ENCODE measurements at regions not wholly inside any gene's neighbourhood (a gene's known extent, or its start where the extent isn't known, plus 50 kb on each side); places are given as distances from the start of the nearest gene placed in this dataset.
"Not testable (repeated sequence)": the region's sequence is repeated elsewhere in the genome, so short reads cannot be mapped to it uniquely, and the experiment has no call there.

DNA sequence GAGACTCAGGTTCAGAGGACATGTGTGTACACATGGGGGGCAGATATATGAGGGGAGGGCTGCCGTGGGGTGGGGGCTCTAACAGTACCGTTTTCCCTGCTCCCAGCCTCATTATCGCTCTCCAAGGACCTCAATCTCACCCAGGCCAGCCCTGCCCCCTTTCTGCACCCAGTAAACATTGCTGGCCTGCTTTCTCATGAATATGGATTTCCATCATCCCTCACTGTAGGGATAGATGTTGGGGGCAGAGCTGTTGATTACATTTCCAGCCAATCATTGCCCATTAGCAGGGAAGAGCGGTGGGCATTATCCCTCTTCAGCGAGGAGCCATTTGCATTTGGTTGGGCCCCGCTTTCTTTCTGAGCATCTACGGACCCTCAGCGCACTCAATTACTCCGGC lies 273.8 kb downstream of the RPS6KC1 start:
- no peak for DNase-seq

DNA sequence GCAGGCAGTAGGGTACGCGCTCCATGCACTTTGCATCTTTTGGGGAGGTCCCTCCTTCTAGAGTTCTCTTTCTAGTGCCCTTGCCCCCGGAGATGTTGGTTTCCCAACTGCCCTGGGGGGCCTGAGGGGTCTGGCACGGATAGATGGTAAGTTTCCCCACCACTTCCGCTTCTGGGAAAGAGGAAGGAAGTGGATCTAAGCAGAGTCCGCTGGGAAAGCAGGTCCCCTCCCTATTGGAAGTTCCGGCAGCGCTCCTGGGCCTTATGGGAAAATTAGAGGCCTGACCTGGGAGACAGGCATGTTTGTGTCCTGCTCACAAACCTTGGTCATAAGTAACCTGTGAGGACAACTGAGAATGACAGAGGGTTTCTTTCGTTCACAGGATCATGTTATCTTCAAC lies 274.4 kb downstream of the RPS6KC1 start:
- no peak for DNase-seq

DNA sequence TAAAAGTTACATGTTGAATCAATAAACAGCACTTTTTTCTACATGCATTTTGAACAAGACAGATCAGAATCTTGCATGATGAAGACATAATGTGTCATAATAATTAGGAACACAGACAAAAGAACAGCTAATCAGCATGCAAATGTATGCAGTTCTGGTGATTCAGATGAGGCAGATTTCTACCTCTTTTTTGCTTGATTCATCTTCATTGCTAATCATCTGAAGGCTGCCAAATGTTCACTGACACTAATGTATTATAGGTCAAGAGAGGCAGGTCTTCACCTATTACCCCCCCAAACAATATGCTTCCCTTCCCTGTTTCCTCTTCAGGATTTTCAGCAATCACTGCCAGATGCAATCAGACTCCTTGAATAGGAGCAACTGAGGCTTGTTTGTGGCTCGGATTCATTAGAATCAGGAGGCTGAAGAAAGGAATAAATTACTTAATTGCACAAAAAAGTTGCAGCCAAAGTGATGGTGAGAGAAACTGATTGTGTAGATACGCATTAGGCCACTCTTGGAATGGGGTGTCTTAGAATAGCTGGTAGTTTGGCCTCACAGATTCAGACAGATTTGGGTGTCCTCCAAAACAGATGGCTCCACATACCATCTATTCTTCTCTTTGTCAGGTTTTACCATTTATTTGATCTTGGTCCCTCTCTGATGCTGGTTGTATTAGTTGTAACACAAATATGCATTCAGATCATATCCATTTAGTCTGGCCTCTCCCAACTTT lies 275.4 kb downstream of the RPS6KC1 start:
- DNase-seq, result no peak

DNA sequence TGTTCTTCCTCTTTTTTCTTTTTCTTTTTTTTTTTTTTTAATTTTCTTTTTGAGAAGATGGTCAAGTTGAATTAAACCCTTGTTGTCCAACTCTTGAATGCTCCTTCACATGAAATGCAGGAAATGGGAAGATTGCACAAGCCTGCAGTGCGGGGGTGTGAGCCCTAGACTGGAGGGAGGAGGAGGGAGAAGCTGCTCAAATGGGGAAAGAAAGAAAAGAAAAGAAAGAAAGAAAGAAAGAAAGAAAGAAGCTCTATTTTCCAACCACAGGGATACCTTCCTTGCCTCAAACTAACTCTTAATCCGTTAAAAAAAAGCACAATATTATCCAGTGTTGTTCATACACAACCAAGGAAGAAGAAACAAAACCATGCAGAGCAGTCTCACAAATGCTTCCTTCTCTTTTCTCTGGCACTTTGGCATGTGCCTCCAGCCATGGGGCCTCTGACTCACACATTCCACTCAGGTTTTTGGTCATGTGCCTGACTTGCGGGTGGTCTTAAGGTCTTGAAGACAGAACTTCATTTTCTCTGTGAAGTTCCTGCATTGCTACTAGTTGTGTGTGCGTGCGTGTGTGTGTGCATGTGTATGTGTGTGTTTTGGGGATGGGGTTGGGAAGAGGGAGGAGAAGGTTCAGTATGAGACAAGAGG lies 276.1 kb downstream of the RPS6KC1 start:
- DNase-seq, result no peak

DNA sequence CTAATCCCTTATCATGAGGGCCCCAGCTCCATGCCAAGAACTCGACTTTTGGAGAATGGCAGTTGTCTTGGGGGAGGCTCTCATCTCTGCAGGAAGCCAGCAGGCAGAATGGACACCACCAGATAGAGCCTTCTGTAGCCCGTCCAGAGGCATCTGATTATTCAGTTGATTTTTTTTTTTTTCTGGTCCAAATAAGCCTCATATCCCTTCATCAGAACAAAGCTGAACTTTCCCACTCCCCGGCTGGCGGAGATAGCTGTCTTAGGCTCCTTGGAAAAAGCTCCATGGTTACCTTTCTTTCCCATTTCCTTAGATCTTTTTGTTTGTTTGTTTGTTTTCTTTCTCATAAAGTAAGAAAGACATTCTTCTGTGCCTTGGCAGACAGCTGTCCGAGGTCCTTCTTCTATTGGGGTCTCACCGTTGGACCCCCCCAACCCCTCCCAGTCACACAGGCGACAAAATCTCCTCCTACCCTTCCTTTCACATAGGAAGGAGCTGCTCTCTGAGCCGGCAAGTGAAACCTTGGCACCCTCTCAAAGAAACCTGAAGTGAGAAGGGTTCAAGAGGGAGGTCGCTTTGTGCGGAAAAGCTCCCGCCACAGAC lies 278.5 kb downstream of the RPS6KC1 start:
- no peak for DNase-seq

DNA sequence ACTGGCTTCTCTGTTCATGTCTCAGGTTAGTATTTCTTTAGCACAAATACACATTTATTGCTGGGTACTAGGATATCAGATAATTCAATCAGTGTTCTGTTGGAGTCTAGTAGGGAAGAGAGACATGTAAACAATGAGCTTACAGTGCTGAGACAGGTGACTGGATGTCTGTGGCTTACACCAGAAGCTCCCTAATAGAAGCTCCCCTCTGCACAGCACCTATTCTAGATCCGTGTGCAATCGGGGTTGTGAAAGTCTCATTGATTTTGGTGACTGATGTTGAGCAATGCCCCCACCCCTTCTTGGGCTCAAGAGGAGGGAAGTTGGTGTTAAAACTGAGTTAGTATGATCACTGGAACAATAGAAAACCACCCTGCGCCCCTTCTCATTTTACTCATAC lies 279.2 kb downstream of the RPS6KC1 start:
- no peak for DNase-seq

DNA sequence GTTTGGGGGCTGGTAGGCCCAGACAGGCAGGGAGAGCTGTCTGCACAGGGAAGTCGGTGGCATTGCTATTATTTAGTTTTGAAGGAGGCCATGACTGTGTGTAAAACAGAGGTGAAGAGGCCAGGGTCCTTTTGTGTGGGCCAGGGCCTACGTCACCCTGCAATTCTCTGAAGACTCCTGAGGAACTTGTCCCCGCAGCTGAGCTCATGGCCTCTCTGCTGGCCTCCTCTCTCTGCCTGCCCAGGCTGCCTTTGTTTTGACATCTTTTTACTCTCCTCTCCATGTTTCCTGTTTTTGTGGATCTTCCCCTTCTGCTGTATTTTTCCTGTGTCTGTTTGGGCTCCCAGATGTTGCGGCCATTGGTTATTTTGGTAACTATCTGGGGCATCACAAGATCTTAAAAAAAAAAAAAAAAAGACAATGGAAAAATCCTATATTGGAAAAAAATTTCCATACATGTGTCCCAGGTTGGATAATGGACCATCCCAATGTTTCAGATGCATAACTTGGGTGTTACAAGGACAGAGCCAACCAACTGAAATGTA lies 280.7 kb downstream of the RPS6KC1 start:
- DNase-seq, result no peak

DNA sequence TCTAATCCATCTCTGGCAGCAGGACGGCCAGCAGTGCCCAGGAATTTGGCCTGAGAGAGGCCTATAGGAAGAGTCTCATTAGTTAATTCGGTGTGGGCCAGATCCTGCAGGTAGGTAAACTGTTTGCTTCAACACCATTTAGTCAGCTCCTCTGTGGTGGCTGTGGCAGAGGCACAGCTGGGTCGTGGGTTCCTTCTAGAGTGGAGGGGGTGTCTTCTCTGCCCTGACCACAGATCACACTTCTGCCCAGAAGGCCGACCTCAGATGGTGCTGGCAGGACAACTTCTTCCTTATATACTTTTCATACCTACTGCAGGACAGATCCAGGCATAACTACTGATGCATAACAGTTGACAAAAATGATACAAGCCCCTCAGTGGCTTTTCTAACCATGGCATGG lies 281.4 kb downstream of the RPS6KC1 start:
- no peak for DNase-seq

DNA sequence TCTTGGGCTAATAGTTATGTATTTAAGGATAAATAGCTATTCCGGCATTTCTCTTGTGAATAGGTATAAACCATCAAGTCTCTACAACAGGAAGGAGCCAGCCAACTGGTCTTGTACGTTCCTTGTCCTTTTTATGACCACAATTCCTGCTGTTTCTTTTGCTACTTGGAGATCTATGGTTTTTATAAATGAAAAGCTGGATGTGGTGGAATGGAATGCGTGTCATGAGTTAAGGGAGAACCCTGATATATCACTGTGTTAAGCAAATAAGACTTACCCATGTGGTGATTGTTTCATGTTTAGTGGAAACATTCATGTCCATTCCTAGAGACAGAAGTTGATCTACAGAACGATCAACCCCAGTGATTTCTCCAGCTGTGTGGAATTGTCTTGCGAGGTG lies 282.1 kb downstream of the RPS6KC1 start:
- DNase-seq, result no peak

DNA sequence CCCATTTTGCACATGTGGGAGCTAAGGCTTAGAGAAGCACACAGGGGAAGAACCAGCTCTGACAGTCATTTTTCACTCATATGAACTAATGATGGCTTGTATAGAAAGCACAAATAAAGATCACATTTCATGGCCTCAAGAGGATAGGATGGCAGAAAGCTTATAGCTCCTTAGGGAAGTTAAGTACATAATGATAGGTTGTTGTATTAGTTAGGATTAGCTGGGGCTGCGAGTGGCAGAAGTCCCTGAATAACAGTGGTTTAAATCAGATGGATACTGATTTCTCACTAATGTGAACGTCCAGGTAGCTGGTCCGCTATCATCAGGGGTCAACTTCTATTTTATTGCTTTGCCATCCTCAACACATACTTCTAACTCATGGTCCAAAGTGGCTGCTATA lies 284.0 kb downstream of the RPS6KC1 start:
- DNase-seq, result peak; percentile 78

DNA sequence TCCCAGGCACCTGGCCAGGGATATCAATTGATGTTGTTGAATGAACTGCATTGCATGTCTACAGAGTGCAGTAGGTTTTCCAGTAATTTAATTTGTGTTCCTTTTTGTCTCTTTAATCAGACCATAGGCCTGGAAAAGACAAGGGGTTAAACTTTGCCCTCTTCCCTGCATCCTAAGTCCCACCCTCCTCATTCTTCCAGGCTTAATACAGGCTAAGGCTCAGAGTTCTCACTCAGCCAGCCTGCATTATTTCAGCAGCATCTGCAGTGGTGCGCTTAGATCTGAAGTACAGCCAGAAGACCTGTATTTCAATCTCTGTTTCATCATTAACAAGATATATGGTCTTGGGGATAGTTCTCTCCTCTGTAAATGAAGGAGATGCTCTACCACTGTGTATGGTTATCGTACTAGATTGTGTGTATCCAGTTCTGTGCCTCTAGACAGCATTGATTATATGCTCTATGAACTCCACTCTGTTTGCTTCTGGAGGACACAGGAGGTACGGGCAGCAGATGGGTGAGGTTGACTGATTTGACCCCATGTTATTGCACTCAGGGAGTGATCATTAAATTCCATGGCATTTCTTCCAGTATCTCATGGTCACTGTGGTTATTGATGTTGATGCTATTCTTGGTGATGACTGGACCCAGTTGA lies 286.1 kb downstream of the RPS6KC1 start:
- no peak for DNase-seq

DNA sequence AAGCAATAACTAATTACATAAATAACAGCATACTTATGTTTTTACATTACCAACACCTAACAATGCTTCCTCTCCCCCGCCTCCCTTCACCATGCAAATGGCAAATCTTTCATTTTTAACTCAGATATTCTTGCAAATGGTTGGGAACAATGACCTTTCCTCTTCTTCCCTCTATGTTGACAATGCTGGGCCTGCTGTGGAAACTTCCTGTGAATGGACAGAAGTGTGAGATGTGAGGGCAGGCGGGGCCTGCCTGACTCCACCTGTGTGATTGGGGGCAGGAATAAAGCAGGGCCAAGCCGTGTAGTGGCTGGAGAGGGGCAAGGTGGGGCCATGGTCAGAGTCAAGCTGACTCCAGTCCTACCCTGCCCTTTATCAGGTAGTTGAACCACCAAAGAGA lies 289.6 kb downstream of the RPS6KC1 start:
- DNase-seq, result no peak

DNA sequence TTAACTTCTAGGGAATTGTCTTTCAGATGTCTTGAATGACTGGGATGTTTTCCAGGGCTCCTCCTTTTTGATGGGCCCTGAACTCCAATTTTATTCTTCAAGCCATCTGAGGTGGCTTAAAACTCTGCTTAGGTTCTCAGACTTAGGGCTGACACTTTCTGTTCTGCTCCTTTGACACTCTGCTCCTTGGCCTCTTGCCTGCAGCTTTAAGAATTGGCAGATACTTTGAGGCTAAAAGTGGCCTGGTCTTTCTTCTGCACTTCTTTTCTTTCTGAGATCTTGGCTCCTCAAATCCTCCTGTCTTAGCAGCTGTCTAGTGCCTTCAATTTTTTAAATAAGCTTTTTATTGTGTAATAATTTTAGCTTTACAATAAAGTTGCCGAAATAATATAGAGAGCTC lies 294.6 kb downstream of the RPS6KC1 start:
- DNase-seq, result no peak

DNA sequence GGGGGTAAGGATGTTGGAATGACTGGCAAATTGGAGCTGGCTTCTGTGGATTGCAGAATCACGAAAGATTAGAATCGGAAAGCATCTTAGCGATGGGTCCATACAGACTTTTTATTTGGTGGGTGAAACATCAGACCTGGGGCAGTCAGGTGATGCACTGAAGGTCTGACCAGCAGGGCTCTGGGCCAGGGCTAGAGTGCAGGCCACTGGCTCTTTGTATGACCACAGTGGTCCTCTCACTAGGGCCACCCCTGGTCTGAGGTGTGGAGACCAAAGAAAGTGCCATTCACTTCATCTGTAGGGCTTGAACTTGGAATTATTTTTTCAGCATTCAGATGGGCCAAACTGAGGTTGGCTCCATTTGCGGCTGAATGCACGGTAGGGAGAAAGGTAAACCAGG lies 306.4 kb downstream of the RPS6KC1 start:
- no peak for DNase-seq

DNA sequence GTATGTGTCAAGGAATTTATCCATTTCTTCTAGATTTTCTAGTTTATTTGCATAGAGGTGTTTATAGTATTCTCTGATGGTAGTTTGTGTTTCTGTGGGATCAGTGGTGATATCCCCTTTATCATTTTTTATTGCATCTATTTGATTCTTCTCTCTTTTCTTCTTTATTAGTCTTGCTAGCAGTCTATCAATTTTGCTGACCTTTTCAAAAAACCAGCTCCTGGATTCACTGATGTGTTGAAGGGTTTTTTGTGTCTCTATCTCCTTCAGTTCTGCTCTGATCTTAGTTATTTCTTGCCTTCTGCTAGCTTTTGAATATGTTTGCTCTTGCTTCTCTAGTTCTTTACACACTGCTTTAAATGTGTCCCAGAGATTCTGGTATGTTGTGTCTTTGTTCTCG lies 307.3 kb downstream of the RPS6KC1 start:
- DNase-seq, result not testable (repeated sequence)

DNA sequence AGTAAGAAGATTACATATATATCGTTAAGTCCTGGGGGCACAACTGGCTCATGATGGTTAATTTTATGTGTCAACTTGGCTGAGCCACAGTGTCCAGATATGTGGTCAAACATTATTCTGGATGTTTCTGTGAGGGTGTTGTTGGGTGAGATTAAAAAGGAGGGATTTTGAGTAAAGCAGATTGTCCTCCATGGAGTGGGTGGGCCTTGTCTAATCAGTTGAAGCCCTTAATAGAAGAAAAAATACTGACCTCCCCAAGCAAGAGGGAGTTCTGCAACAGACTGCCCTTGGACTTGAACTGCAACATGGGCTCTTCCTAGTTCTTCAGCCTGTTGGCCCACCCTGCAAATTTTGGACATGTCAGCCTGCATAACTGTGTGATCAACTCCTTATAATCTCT lies 311.6 kb downstream of the RPS6KC1 start:
- DNase-seq, result no peak

DNA sequence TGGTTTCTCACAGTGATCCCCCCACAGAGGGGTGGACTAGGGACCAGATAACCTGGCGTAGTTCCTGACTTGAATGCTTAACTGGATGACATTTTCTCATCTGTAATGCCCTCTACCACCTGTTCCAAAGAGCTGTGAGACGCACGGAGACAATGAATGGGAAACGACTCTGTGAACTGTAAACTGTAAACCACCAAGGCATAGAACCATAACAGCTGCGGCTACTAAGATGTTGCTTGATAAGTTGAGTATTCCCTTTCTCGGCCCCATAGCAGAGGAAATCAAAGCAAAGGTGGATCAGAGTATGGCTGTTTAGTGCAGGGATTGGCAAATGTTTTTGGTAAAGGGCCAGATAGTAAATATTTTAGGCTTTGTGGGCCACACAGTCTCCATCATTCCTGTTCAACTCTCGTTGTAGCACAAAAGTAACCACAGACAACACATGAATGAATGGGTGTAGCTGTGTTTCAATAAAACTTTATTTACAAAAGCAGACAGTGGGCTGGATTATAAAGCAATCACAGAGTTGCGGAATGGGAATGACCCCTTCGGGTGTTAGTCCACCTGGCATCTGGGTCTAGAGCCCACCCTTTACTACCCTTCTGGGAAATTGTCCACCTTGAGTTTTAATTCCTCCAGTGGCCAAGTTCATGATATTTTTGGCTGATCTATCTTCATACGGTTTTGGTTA lies 315.2 kb downstream of the RPS6KC1 start:
- no peak for DNase-seq

DNA sequence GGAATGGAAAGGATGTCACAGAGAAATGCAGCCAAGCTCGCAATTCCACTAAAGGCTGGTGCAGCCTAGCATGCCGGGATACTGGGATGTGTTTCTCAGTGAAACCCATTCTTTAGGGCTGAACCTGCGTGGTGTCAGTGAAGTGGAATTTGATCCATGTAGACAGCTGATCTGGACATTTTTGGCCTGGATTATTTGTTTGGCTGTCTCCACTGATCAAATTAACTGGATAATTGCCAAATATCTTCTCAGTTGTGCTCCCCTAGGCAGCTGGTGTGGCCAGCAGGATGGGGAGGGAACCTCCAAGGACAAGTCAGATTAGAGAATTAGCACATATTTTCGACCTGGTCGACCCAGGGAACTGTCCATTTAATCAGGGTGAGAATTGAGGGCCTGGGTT lies 318.4 kb downstream of the RPS6KC1 start:
- no peak for DNase-seq

DNA sequence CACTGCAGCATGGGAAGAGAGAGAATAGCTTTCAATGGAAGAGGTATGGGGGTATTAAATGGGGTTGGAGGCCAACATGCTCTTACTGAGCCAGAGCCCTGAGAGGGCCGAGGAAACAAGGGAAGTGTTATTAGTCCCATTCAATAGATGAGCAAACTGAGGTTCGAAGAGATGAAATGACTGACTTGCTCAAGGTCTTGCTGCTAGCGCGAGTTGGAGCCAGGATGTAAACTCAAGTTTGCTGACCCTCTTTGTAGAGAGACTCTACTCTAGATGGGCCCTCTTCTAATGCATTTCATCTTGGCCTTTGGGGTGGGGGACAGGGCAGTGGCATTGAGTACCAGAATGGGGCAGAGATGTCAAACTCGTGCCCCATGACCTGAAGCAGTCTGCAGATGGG lies 319.5 kb downstream of the RPS6KC1 start:
- no peak for DNase-seq

DNA sequence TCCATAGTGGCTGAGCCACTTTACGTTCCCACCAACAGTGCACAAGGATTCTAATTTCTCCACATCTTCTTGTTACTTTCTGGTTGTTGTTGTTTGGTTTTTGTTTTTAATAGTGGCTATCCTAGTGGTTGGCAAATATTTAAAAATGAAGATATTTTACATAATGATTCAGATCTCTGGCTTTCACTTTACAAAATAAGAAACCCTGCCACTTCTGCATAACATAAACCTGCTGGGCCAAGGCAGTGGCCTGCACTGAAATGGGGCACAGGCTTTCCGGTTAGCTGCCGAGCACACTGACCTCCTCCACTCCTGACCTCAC lies 320.4 kb downstream of the RPS6KC1 start:
- DNase-seq, result no peak

DNA sequence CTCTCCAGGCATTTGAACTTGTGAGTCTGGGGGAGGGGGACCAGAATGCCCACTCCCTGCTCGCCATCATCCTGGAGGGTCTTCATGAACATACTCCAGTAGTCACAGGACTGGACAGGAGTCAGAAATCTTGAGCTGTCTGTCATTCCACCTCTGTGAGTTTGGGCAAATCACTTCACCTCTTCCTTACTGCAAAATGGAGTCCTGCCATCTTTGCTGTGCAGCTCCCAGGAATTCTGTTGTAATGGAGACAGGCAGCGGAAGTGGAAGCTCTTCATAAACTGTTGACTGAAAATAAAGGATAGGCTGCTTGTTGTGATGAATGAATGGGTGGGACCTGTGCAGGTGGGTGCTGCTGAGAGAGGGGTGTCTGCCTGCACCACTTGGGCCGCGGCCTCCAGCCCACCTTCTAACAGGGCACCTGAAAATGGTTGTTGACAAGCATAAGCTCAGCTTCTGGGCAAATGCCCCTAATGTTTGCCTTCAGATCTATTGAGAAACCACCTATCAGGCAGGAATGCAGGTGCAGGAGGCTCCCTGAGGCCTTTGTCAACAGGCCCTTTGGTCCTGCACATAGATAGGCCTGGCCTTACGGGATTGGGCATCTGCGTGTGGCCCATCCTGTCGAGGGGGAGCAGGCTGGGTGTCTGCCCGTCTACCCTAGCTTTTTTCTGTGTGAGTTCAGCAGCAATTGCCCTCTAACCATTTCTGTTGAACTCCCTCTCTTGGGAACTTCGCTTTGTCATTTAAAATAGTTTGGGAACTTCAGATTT lies 321.0 kb downstream of the RPS6KC1 start:
- peak; percentile 18 for DNase-seq

DNA sequence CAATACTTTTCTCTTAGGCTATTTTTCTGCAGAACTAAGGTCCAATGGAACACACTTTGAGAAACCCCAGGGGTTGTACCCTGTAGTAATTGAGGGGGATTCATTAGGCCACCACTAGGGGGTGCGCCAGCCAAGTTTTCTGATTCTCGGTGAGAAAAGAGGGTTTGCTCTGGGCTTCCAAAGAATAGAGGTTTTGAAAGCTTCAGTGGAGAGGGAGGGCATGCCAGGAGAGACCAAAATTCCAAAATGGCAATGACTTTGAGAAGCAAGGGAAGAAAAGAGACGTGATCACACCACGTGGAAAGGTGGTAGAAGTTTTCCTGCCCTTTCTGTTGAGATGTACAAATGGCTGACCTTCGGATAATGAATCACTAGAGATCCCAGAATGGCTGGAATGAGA lies 323.3 kb downstream of the RPS6KC1 start:
- peak; percentile 54 for DNase-seq

Data from DMS153 (cell line).